Neuronal stem cell (in vitro differentiated cells): ENCODE measurements at regions not wholly inside any gene's neighbourhood (a gene's known extent, or its start where the extent isn't known, plus 50 kb on each side); places are given as distances from the start of the nearest gene placed in this dataset.

Source experiments
- DNase-seq: peaks from one replicate; pipeline ENCODE4 v3.0.0-alpha.2; 2013; ENCODE audit warnings: low spot score
- H2AFZ ChIP-seq: one replicate; pipeline ENCODE4 v1.6.1; 2013; ENCODE audit warnings: mild to moderate bottlenecking, low read length, inconsistent platforms
- H2AK5ac ChIP-seq: 2 replicates; pipeline ENCODE4 v1.6.1; 2013; ENCODE audit warnings: low read depth, mild to moderate bottlenecking, inconsistent platforms, low read length, moderate library complexity, mixed read lengths
- H2BK120ac ChIP-seq: 2 replicates; pipeline ENCODE4 v1.6.1; 2013; ENCODE audit warnings: low read depth, mild to moderate bottlenecking, inconsistent platforms, low read length, moderate library complexity, mixed read lengths
- H2BK12ac ChIP-seq: one replicate; pipeline ENCODE4 v1.6.1; 2013; ENCODE audit warnings: low read length, inconsistent platforms
- H2BK15ac ChIP-seq: 2 replicates; pipeline ENCODE4 v1.6.1; 2013; ENCODE audit warnings: mild to moderate bottlenecking, low read length, inconsistent platforms, mixed read lengths
- H2BK5ac ChIP-seq: one replicate; pipeline ENCODE4 v1.6.1; 2013; ENCODE audit warnings: inconsistent platforms, mild to moderate bottlenecking, low read length, moderate library complexity
- H3K14ac ChIP-seq: one replicate; pipeline ENCODE4 v1.6.1; 2013; ENCODE audit warnings: low read length, inconsistent platforms
- H3K18ac ChIP-seq: 2 replicates; pipeline ENCODE4 v1.6.1; 2013; ENCODE audit warnings: low read length, inconsistent platforms
- H3K23ac ChIP-seq: 2 replicates; pipeline ENCODE4 v1.6.1; 2013; ENCODE audit warnings: low read depth, mild to moderate bottlenecking, mixed read lengths, low read length, inconsistent platforms; ENCODE audit not compliant: poor library complexity
- H3K27ac ChIP-seq: replicated peaks from 3 replicates; pipeline ENCODE4 v1.5.1; 2013; ENCODE audit warnings: low read length, inconsistent platforms
- H3K27me3 ChIP-seq, 3 experiments: 2 replicates each; pipeline ENCODE4 v1.6.1; 2013; ENCODE audit warnings: low read length in 3 of 3, mild to moderate bottlenecking in 2 of 3, inconsistent platforms in 1 of 3, low read depth in 1 of 3, mixed read lengths in 1 of 3, moderate library complexity in 1 of 3; ENCODE audit not compliant: control insufficient read depth in 3 of 3, insufficient read depth in 3 of 3
- H3K36me3 ChIP-seq, 2 donors: replicated peaks in 1 of 2; 2 replicates each; pipeline ENCODE4 v1.6.1; 2013; ENCODE audit warnings: low read length in 2 of 2; ENCODE audit not compliant: control insufficient read depth in 2 of 2, insufficient read depth in 2 of 2
- H3K4ac ChIP-seq: 2 replicates; pipeline ENCODE4 v1.6.1; 2013; ENCODE audit warnings: inconsistent platforms, mild to moderate bottlenecking, low read length, moderate library complexity
- H3K4me1 ChIP-seq, 2 donors: 1 replicate in 1 of 2; 2 replicates in 1 of 2; pipeline ENCODE4 v1.6.1; 2013; ENCODE audit warnings: low read length in 2 of 2, low read depth in 1 of 2; ENCODE audit not compliant: control insufficient read depth in 2 of 2, insufficient read depth in 1 of 2
- H3K4me2 ChIP-seq: one replicate; pipeline ENCODE4 v1.6.1; 2013; ENCODE audit warnings: mild to moderate bottlenecking, low read length, inconsistent platforms; ENCODE audit not compliant: insufficient read depth, poor library complexity, severe bottlenecking
- H3K4me3 ChIP-seq, 2 donors: 2 replicates each; pipeline ENCODE4 v1.5.1; 2013; ENCODE audit warnings: low read length in 2 of 2, mild to moderate bottlenecking in 2 of 2, inconsistent platforms in 1 of 2, moderate library complexity in 1 of 2
- H3K79me1 ChIP-seq: one replicate; pipeline ENCODE4 v1.6.1; 2013; ENCODE audit warnings: low read depth, mild to moderate bottlenecking, inconsistent platforms, low read length, moderate library complexity
- H3K9ac ChIP-seq: one replicate; pipeline ENCODE4 v1.6.1; 2013; ENCODE audit warnings: mild to moderate bottlenecking, low read depth, low read length, inconsistent platforms; ENCODE audit not compliant: poor library complexity
- H3K9me3 ChIP-seq, 2 donors: replicated peaks in 1 of 2; 2 replicates each; pipeline versions ENCODE3 to v1.6.1; 2013; ENCODE audit warnings: low read length in 2 of 2, mild to moderate bottlenecking in 2 of 2, inconsistent platforms in 1 of 2, low read depth in 1 of 2, mixed read lengths in 1 of 2, moderate library complexity in 1 of 2; ENCODE audit not compliant: control insufficient read depth in 2 of 2, insufficient read depth in 1 of 2
- H4K8ac ChIP-seq: one replicate; pipeline ENCODE4 v1.6.1; 2013; ENCODE audit warnings: low read depth, mild to moderate bottlenecking, inconsistent platforms, low read length, moderate library complexity
- H4K91ac ChIP-seq: one replicate; pipeline ENCODE4 v1.6.1; 2013; ENCODE audit warnings: low read length, low read depth, mild to moderate bottlenecking, inconsistent platforms; ENCODE audit not compliant: poor library complexity
- WGBS, 2 donors: extraction: QIAGEN DNeasy Blood & Tissue Kit; methylation state at CpG; one replicate each; pipeline ENCODE4 v1.1.7; 2013; ENCODE audit warnings: missing lambda C conversion rate in 2 of 2, mixed read lengths in 1 of 2; ENCODE audit not compliant: insufficient read length in 2 of 2, insufficient replicate concordance in 1 of 2; ENCODE audit errors: extremely low coverage in 2 of 2; 5-methylcytosine and 5-hydroxymethylcytosine counted together

DNA sequence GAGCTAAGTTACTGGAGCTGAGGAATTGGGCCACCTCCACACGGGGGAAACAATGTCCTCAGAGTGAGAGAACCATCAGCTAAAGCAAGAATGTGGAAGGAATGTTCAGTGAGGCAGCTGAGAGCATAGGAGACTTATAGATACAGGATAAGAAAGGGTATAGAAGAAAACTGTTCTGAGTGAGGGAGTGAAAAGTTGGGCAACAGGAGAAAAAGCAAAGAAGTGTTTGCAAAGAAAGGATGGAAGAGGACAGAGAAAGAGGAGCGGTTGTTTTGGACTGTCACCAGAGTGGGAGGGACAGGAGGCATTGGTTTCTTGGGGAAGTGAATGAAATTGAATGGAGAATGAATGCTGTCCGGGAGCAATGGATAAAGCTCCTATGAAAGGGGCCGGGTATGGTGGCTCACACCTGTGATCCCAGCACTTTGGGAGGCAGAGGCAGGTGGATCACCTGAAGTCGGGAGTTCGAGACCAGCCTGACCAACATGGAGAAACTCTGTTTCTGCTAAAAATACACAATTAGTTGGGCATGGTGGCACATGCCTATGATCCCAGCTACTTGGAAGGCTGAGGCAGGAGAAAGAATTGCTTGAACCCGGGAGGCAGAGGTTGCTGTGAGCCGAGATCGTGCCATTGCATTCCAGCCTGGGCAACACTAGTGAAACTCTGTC lies 296.5 kb downstream of the ADGB start:
- no peak overlapping the region for H2AFZ ChIP-seq
- no peak overlapping the region for H3K9ac ChIP-seq
- peaks cover 0 to 1% of the 10 kb centered on the region in 2 donors for H3K4me1 ChIP-seq
- no peak overlapping the region for H3K4me3 ChIP-seq
- H3K36me3 ChIP-seq: no peaks in the 10 kb centered on the region
- H2AK5ac ChIP-seq: no peak overlapping the region
- H3K18ac ChIP-seq: no peak overlapping the region
- no peak overlapping the region for H2BK5ac ChIP-seq
- no peak overlapping the region for H4K8ac ChIP-seq
- no peak for DNase-seq
- H4K91ac ChIP-seq: no peak overlapping the region
- H3K4me2 ChIP-seq: no peak overlapping the region
- no peak overlapping the region for H3K23ac ChIP-seq
- no peak overlapping the region for H3K27ac ChIP-seq
- no peak overlapping the region for H2BK12ac ChIP-seq
- H3K14ac ChIP-seq: no peak overlapping the region
- H2BK15ac ChIP-seq: no peak overlapping the region
- no peaks in the 10 kb centered on the region for H3K9me3 ChIP-seq
- no peaks in the 10 kb centered on the region for H3K27me3 ChIP-seq
- no peaks in the 10 kb centered on the region for H3K79me1 ChIP-seq
- H2BK120ac ChIP-seq: no peak overlapping the region
- no peak overlapping the region for H3K4ac ChIP-seq
- WGBS, 2 donors: no CpG with 5 or more reads among the region's 9 CpGs

DNA sequence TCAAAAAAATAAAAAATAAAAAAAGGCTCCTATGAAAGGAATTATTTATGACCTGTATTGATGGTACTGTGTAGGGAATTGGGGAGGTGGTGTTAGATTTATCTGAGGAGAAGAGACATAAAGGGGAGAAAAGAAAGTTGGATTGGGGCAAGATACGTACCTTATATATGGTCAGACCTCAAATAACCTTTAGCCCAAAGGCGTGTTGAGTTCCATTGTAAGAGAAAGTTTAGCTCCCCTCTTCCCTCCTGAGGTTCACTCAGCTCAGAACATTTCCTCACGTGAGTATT lies 296.9 kb downstream of the ADGB start:
- Histone ChIP-seq H2AFZ (no peak overlapping the region), H3K14ac (no peak overlapping the region), H3K4ac (no peak overlapping the region), H2BK5ac (no peak overlapping the region), H4K91ac (no peak overlapping the region), H3K9ac (no peak overlapping the region), H3K27me3 (no peaks in the 10 kb centered on the region), H3K4me1 (peaks cover 0 to 1% of the 10 kb centered on the region in 2 donors), H2AK5ac (no peak overlapping the region), H2BK15ac (no peak overlapping the region), H3K27ac (no peak overlapping the region), H3K4me3 (no peak overlapping the region), H4K8ac (no peak overlapping the region), H3K18ac (no peak overlapping the region), H2BK12ac (no peak overlapping the region), H3K36me3 (no peaks in the 10 kb centered on the region), H3K9me3 (no peaks in the 10 kb centered on the region), H3K23ac (no peak overlapping the region), H2BK120ac (no peak overlapping the region), H3K4me2 (no peak overlapping the region), H3K79me1 (no peaks in the 10 kb centered on the region)
- no peak for DNase-seq
- WGBS, 2 donors: no CpG with 5 or more reads among the region's 3 CpGs

DNA sequence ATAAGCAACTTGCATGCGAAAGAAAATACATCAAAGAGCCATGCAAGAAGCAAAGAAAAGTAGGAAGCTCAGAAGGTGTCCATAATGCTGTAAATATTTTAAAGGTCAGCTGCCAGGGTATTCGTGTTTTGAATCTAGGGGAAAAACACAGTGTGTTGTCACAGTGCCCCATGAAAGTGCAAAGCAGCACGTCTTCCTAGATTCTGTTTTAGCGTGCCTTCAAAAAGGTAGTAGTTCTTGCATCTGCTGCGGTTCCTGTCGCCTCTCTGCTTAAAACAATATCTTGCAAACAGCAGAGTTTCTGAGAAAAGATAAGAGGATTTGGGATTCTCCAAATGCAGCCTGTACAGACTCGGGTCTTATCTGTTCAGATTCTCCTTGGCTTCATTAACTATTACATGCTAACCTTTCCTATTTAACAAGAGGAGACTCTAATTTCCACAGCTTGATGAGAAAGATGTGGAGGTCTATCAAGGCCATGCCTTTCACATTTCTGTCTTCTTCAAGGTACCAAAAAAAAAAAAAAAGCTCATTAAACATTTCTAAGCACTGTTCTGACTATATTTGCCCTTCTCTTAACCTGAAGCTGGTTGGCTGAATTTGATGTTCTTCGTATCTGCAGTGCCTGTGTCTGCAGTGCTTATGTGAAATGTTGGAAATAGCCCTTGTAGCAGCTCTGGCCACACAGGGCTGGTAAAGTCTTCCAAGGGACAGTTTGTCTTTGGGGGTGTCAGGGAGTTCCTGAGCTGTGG lies 297.5 kb downstream of the ADGB start:
- Histone ChIP-seq H3K79me1 (no peaks in the 10 kb centered on the region), H3K9ac (no peak overlapping the region), H3K23ac (no peak overlapping the region), H3K36me3 (no peaks in the 10 kb centered on the region), H3K27ac (no peak overlapping the region), H2BK12ac (no peak overlapping the region), H4K8ac (no peak overlapping the region), H3K4me2 (no peak overlapping the region), H3K18ac (no peak overlapping the region), H3K9me3 (no peaks in the 10 kb centered on the region), H2BK5ac (no peak overlapping the region), H3K14ac (no peak overlapping the region), H2AK5ac (no peak overlapping the region), H3K4me1 (peaks cover 0 to 1% of the 10 kb centered on the region in 2 donors), H2AFZ (no peak overlapping the region), H3K4me3 (no peak overlapping the region), H2BK120ac (no peak overlapping the region), H2BK15ac (no peak overlapping the region), H4K91ac (no peak overlapping the region), H3K27me3 (no peaks in the 10 kb centered on the region), H3K4ac (no peak overlapping the region)
- no CpG with 5 or more reads among the region's 8 CpGs for whole genome bisulfite sequencing, 2 donors
- no peak for DNase-seq

DNA sequence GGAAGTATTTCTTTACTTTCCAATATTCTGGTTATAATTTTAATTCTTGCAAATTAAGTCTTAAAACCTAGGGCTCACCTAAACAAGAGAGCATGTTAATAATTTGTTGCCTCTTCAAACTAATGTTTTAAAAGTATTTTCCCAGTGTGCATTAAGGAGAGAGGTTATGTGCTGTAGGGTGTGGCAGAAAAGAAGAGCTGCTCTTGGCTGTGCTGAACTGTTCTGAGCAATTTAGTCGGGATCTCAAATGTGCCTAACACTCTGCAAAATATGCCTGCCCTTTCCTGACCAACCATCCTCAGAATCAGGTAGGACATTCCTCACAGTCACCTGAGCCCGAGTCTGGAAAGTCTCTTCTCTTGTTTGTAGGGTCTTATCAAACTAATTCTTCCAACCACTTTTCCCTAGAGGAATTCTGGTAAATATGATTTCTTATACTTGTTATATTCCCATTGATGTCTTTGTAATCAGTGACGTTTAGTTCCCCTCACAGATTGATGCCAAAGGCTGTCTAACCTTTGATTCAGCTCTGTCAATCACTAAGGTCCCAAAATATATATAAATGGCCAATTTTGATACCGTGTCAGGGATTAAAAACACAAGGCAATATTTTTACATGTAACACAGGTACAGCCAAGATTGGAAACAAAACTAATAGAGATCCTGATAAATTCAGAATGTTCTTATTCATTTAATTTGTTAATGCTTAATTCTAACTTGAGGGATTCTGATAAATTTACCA lies 298.4 kb downstream of the ADGB start:
- H3K4me3 ChIP-seq: no peak overlapping the region
- H3K4ac ChIP-seq: no peak overlapping the region
- no peaks in the 10 kb centered on the region for H3K9me3 ChIP-seq
- H3K4me1 ChIP-seq: peaks cover 0 to 1% of the 10 kb centered on the region in 2 donors
- H3K18ac ChIP-seq: no peak overlapping the region
- no peak overlapping the region for H2BK5ac ChIP-seq
- H3K9ac ChIP-seq: no peak overlapping the region
- H2AK5ac ChIP-seq: no peak overlapping the region
- no peak overlapping the region for H4K8ac ChIP-seq
- H4K91ac ChIP-seq: no peak overlapping the region
- no peak for DNase-seq
- no peak overlapping the region for H3K27ac ChIP-seq
- H2BK12ac ChIP-seq: no peak overlapping the region
- H2BK15ac ChIP-seq: no peak overlapping the region
- no peak overlapping the region for H3K4me2 ChIP-seq
- no CpG with 5 or more reads among the region's 4 CpGs for WGBS, 2 donors
- no peaks in the 10 kb centered on the region for H3K27me3 ChIP-seq
- no peak overlapping the region for H3K23ac ChIP-seq
- no peaks in the 10 kb centered on the region for H3K36me3 ChIP-seq
- H2BK120ac ChIP-seq: no peak overlapping the region
- H3K14ac ChIP-seq: no peak overlapping the region
- no peaks in the 10 kb centered on the region for H3K79me1 ChIP-seq
- H2AFZ ChIP-seq: no peak overlapping the region
